Endothelial cell (in vitro differentiated cells): ENCODE measurements at regions not wholly inside any gene's neighbourhood (a gene's known extent, or its start where the extent isn't known, plus 50 kb on each side); places are given as distances from the start of the nearest gene placed in this dataset.
"Not testable (repeated sequence)": the region's sequence is repeated elsewhere in the genome, so short reads cannot be mapped to it uniquely, and the experiment has no call there.

ENCODE experiments used
- DNase-seq: peaks from one replicate; pipeline ENCODE4 v3.0.0; 2021; ENCODE audit warnings: low spot score
- H3K27ac Mint-ChIP-seq: one replicate; pipeline ENCODE4 v1.8.0; 2021; ENCODE audit warnings: mixed read lengths, inconsistent platforms; ENCODE audit not compliant: unreplicated experiment
- H3K27me3 Mint-ChIP-seq: one replicate; pipeline ENCODE4 v1.8.0; 2021; ENCODE audit warnings: mild to moderate bottlenecking, moderate library complexity, mixed read lengths, inconsistent platforms; ENCODE audit not compliant: unreplicated experiment
- H3K36me3 Mint-ChIP-seq: one replicate; pipeline ENCODE4 v1.8.0; 2021; ENCODE audit warnings: mild to moderate bottlenecking, low read depth, mixed read lengths, inconsistent platforms; ENCODE audit not compliant: unreplicated experiment
- H3K4me1 Mint-ChIP-seq: one replicate; pipeline ENCODE4 v1.8.0; 2021; ENCODE audit warnings: mild to moderate bottlenecking, mixed read lengths, inconsistent platforms; ENCODE audit not compliant: unreplicated experiment
- H3K4me3 Mint-ChIP-seq: one replicate; pipeline ENCODE4 v1.8.0; 2021; ENCODE audit warnings: mild to moderate bottlenecking, mixed read lengths, inconsistent platforms; ENCODE audit not compliant: unreplicated experiment
- H3K9me3 Mint-ChIP-seq: one replicate; pipeline ENCODE4 v1.8.0; 2021; ENCODE audit warnings: mixed read lengths, inconsistent platforms; ENCODE audit not compliant: unreplicated experiment
- CTCF ChIP-seq: fragments of 200-600 bp; sonication (generic); IDR thresholded peaks from one replicate; pipeline ENCODE4 v1.5.0; 2021; ENCODE audit warnings: antibody characterized with exemption; ENCODE audit not compliant: unreplicated experiment

- H3K9me3 Mint-ChIP-seq, result peaks cover 6% of the 10 kb centered on the region
- DNase-seq, result no peak
- H3K27ac Mint-ChIP-seq, result no peak overlapping the region
- no peaks in the 10 kb centered on the region for H3K4me1 Mint-ChIP-seq
- peaks cover 7% of the 10 kb centered on the region for H3K36me3 Mint-ChIP-seq
- H3K27me3 Mint-ChIP-seq, result no peaks in the 10 kb centered on the region
- no peak overlapping the region for H3K4me3 Mint-ChIP-seq
- no peak for TF ChIP-seq CTCF
These were observed 143.0 kb upstream of the THBS2 start for GRCh38 chr6:169396554-169397163.

- not testable (repeated sequence) for H3K9me3 Mint-ChIP-seq, H3K4me1 Mint-ChIP-seq, H3K4me3 Mint-ChIP-seq, DNase-seq, H3K36me3 Mint-ChIP-seq, H3K27ac Mint-ChIP-seq, H3K27me3 Mint-ChIP-seq
These were observed 142.4 kb upstream of the THBS2 start for GRCh38 chr6:169396009-169396539.

- TF ChIP-seq CTCF, result no peak
- Mint-ChIP-seq H3K36me3 (peaks cover 13% of the 10 kb centered on the region), H3K27ac (no peak overlapping the region), H3K9me3 (peaks cover 6% of the 10 kb centered on the region), H3K27me3 (no peaks in the 10 kb centered on the region), H3K4me3 (no peak overlapping the region), H3K4me1 (no peaks in the 10 kb centered on the region)
- DNase-seq, result no peak
These were observed 141.6 kb upstream of the THBS2 start for GRCh38 chr6:169395080-169395805.

- Mint-ChIP-seq H3K9me3 (peaks cover 18% of the 10 kb centered on the region), H3K4me1 (no peaks in the 10 kb centered on the region), H3K27ac (no peak overlapping the region), H3K4me3 (no peak overlapping the region), H3K36me3 (peaks cover 21% of the 10 kb centered on the region), H3K27me3 (no peaks in the 10 kb centered on the region)
- no peak for DNase-seq
- no peak for TF ChIP-seq CTCF
These were observed 140.1 kb upstream of the THBS2 start for GRCh38 chr6:169393753-169394152.

- peaks cover 25% of the 10 kb centered on the region for H3K36me3 Mint-ChIP-seq
- no peak for TF ChIP-seq CTCF
These were observed 137.9 kb upstream of the THBS2 start for GRCh38 chr6:169391473-169392071.

More at GRCh38 chr6:169391473-169392071, 137.9 kb upstream of the THBS2 start:
- H3K27ac Mint-ChIP-seq, result no peak overlapping the region
- H3K4me1 Mint-ChIP-seq, result no peaks in the 10 kb centered on the region
- H3K9me3 Mint-ChIP-seq, result peaks cover 18% of the 10 kb centered on the region
- DNase-seq, result no peak
- no peaks in the 10 kb centered on the region for H3K27me3 Mint-ChIP-seq
- no peak overlapping the region for H3K4me3 Mint-ChIP-seq
